ENCODE measurements at regions not wholly inside any gene's neighbourhood (a gene's known extent, or its start where the extent isn't known, plus 50 kb on each side); places are given as distances from the start of the nearest gene placed in this dataset.

- peak; percentile 36 for TF ChIP-seq CTCF (IDR thresholded peaks at IDR 0.05; ENCODE audit: low read depth, low read length)
- Histone ChIP-seq H3K4me3 (ENCODE audit: low read depth, low read length) (no peak overlapping the region), H3K27me3 (ENCODE audit: insufficient read depth, low read depth, severe bottlenecking) (no peaks in the 10 kb centered on the region), H3K27ac (no peak overlapping the region), H3K36me3 (no peaks in the 10 kb centered on the region), H3K9me3 (ENCODE audit: severe bottlenecking) (no peaks in the 10 kb centered on the region)
- no peak for DNase-seq
Measured at GRCh38 chr2:5589183-5589582, 103.0 kb upstream of the SOX11 start.

- no peaks in the 10 kb centered on the region for H3K36me3 ChIP-seq
- no peak overlapping the region for H3K4me3 ChIP-seq (ENCODE audit: low read depth, low read length)
- H3K9me3 ChIP-seq (ENCODE audit: severe bottlenecking), result no peaks in the 10 kb centered on the region
- TF ChIP-seq CTCF (IDR thresholded peaks at IDR 0.05; ENCODE audit: low read depth, low read length), result no peak
- no peaks in the 10 kb centered on the region for H3K27me3 ChIP-seq (ENCODE audit: insufficient read depth, low read depth, severe bottlenecking)
- DNase-seq, result no peak
- H3K27ac ChIP-seq, result no peak overlapping the region
Measured at GRCh38 chr2:5590886-5591285, 101.3 kb upstream of the SOX11 start.

- Histone ChIP-seq H3K9me3 (ENCODE audit: severe bottlenecking) (no peaks in the 10 kb centered on the region), H3K27me3 (ENCODE audit: insufficient read depth, low read depth, severe bottlenecking) (no peaks in the 10 kb centered on the region), H3K36me3 (no peaks in the 10 kb centered on the region), H3K4me3 (ENCODE audit: low read depth, low read length) (no peak overlapping the region), H3K27ac (no peak overlapping the region)
- TF ChIP-seq CTCF (IDR thresholded peaks at IDR 0.05; ENCODE audit: low read depth, low read length), result no peak
- no peak for DNase-seq
Measured at GRCh38 chr2:5592916-5593315, 99.3 kb upstream of the SOX11 start.

GRCh38 chr2:5594249-5594695 is 97.9 kb upstream of the SOX11 start:
- H3K4me3 ChIP-seq (ENCODE audit: low read depth, low read length), result no peak overlapping the region
- no peak overlapping the region for H3K27ac ChIP-seq
- H3K9me3 ChIP-seq (ENCODE audit: severe bottlenecking), result no peaks in the 10 kb centered on the region
- H3K36me3 ChIP-seq, result no peaks in the 10 kb centered on the region
- H3K27me3 ChIP-seq (ENCODE audit: insufficient read depth, low read depth, severe bottlenecking), result no peaks in the 10 kb centered on the region
- DNase-seq, result no peak
- no peak for TF ChIP-seq CTCF (IDR thresholded peaks at IDR 0.05; ENCODE audit: low read depth, low read length)

GRCh38 chr2:5596868-5597267 is 95.3 kb upstream of the SOX11 start:
- no peak for DNase-seq
- no peak overlapping the region for H3K4me3 ChIP-seq (ENCODE audit: low read depth, low read length)
- TF ChIP-seq CTCF (IDR thresholded peaks at IDR 0.05; ENCODE audit: low read depth, low read length), result no peak
- H3K27me3 ChIP-seq (ENCODE audit: insufficient read depth, low read depth, severe bottlenecking), result no peaks in the 10 kb centered on the region
- no peak overlapping the region for H3K27ac ChIP-seq
- no peaks in the 10 kb centered on the region for H3K36me3 ChIP-seq
- H3K9me3 ChIP-seq (ENCODE audit: severe bottlenecking), result no peaks in the 10 kb centered on the region

GRCh38 chr2:5598156-5598555 is 94.0 kb upstream of the SOX11 start:
- H3K27ac ChIP-seq, result no peak overlapping the region
- TF ChIP-seq CTCF (IDR thresholded peaks at IDR 0.05; ENCODE audit: low read depth, low read length), result no peak
- no peaks in the 10 kb centered on the region for H3K9me3 ChIP-seq (ENCODE audit: severe bottlenecking)
- no peaks in the 10 kb centered on the region for H3K36me3 ChIP-seq
- no peak overlapping the region for H3K4me3 ChIP-seq (ENCODE audit: low read depth, low read length)
- H3K27me3 ChIP-seq (ENCODE audit: insufficient read depth, low read depth, severe bottlenecking), result no peaks in the 10 kb centered on the region
- no peak for DNase-seq

All from WERI-Rb-1 (cell line).